K562 (cell line): ENCODE measurements at regions not wholly inside any gene's neighbourhood (a gene's known extent, or its start where the extent isn't known, plus 50 kb on each side); places are given as distances from the start of the nearest gene placed in this dataset.
A peak's percentile ranks its signal among the peaks of the same experiment; 100 is the strongest.

Source experiments
- ATAC-seq: fragments of 200-7000 bp; cut with Tn5 transposase; 3 replicates; pipeline ENCODE4 v1.9.1; 2020; ENCODE audit warnings: moderate library complexity
- BruUV-seq: library from RNA; stranded (reverse); fragments of 400-500 nt; replicated peaks from 2 replicates; lab custom pipeline; 2021; lab: Mats Ljungman, UMichigan
- CTCF ChIA-PET: fragments of 300-600 bp; formaldehyde crosslinking; extraction: SDS; loops from one replicate; lab custom pipeline; 2021; ENCODE audit warnings: low intra/inter-chr PET ratio; lab: Yijun Ruan, JAX
- POLR2A ChIA-PET: fragments of 300-600, 350-650 bp; sonication (Branson Sonifier 250); formaldehyde crosslinking; extraction: SDS; loops from one replicate; lab custom pipeline; 2021; ENCODE audit warnings: antibody characterized with exemption, inconsistent platforms; lab: Yijun Ruan, JAX
- DNase-seq, 4 experiments: peaks; one replicate each; pipeline versions ENCODE4 v3.0.0 to v3.0.0-alpha.2; 2011 to 2018; ENCODE audit warnings: low spot score in 3 of 4, mixed read lengths in 3 of 4; ENCODE audit errors: extremely low read depth in 1 of 4
- FAIRE-seq: peaks from 2 replicates; lab custom pipeline; 2011; peaks lifted over from hg19 to GRCh38; lab: Jason Lieb, UNC
- H2AFZ ChIP-seq: 2 replicates; pipeline ENCODE4 v1.6.0; 2011; ENCODE audit warnings: low read depth, low read length, control low read depth, inconsistent platforms
- H3K27ac ChIP-seq: fragments of 200-600 bp; 3 replicates; pipeline ENCODE4 v1.8.0; 2011; ENCODE audit warnings: low read depth, mild to moderate bottlenecking, control low read depth, inconsistent platforms, low read length, moderate library complexity, mixed read lengths; ENCODE audit errors: extremely low read depth
- H3K27me3 ChIP-seq, 2 experiments: fragments of 300-600 bp in 1 of 2; 2 replicates in 1 of 2; 3 replicates in 1 of 2; pipeline versions ENCODE4 v1.6.0 to v1.8.0; 2011; ENCODE audit warnings: inconsistent platforms in 2 of 2, low read length in 2 of 2, mild to moderate bottlenecking in 1 of 2, mixed read lengths in 1 of 2, moderate library complexity in 1 of 2; ENCODE audit not compliant: control insufficient read depth in 2 of 2, insufficient read depth in 2 of 2
- H3K36me3 ChIP-seq: fragments of 300-600 bp; 3 replicates; pipeline ENCODE4 v1.8.0; 2011; ENCODE audit warnings: mild to moderate bottlenecking, low read length, inconsistent platforms; ENCODE audit not compliant: control insufficient read depth, insufficient read depth
- H3K4me1 ChIP-seq, 2 experiments: fragments of 200-600 bp in 1 of 2; replicated peaks in 1 of 2; 2 replicates in 1 of 2; 3 replicates in 1 of 2; pipeline versions ENCODE4 v1.5.1 to v1.8.0; 2011; ENCODE audit warnings: inconsistent platforms in 2 of 2, low read length in 2 of 2, mild to moderate bottlenecking in 1 of 2, mixed read lengths in 1 of 2, moderate library complexity in 1 of 2; ENCODE audit not compliant: control insufficient read depth in 2 of 2, insufficient read depth in 2 of 2
- H3K4me2 ChIP-seq: 2 replicates; pipeline ENCODE4 v1.6.1; 2011; ENCODE audit warnings: low read length, control low read depth, inconsistent platforms, mixed read lengths; ENCODE audit not compliant: insufficient read depth
- H3K4me3 ChIP-seq: fragments of 200-600 bp; sonication (generic), shearing (Covaris generic); 2 replicates; pipeline ENCODE4 v1.5.1; 2016; ENCODE audit warnings: control low read depth, inconsistent platforms
- H3K79me2 ChIP-seq: fragments of 200-600 bp; 3 replicates; pipeline ENCODE4 v1.8.0; 2011; ENCODE audit warnings: low read length, inconsistent platforms; ENCODE audit not compliant: control insufficient read depth, insufficient read depth
- H3K9ac ChIP-seq, 2 experiments: 2 replicates each; pipeline versions ENCODE4 v1.6.0 to v1.6.1; 2011; ENCODE audit warnings: low read depth in 2 of 2, low read length in 2 of 2, control low read depth in 1 of 2, inconsistent platforms in 1 of 2, mild to moderate bottlenecking in 1 of 2, mixed read lengths in 1 of 2; ENCODE audit not compliant: insufficient read depth in 1 of 2
- H3K9me1 ChIP-seq: one replicate; pipeline ENCODE4 v1.6.0; 2011; ENCODE audit warnings: inconsistent platforms, mild to moderate bottlenecking, low read length, moderate library complexity; ENCODE audit not compliant: control insufficient read depth, insufficient read depth
- H3K9me3 ChIP-seq: replicated peaks from 2 replicates; pipeline ENCODE4 v1.5.1; 2011; ENCODE audit warnings: low read depth, low read length, inconsistent platforms; ENCODE audit not compliant: control insufficient read depth, insufficient read depth
- H4K20me1 ChIP-seq: replicated peaks from 2 replicates; pipeline ENCODE4 v1.6.1; 2011; ENCODE audit warnings: low read length, inconsistent platforms, mixed read lengths; ENCODE audit not compliant: control insufficient read depth, insufficient read depth
- NFIC ChIP-seq: fragments of 450-650 bp; IDR thresholded peaks from 2 replicates; pipeline ENCODE4 v1.6.1; 2017; ENCODE audit warnings: mild to moderate bottlenecking, inconsistent platforms
- WGBS: fragments of 100-300 bp; shearing (Covaris generic); methylation state at CpG from one replicate; pipeline ENCODE4 v1.1.6; 2016; ENCODE audit warnings: low coverage, mixed read lengths; ENCODE audit not compliant: insufficient coverage; ENCODE audit errors: missing lambda C conversion rate; 5-methylcytosine and 5-hydroxymethylcytosine counted together
- in situ Hi-C: fragments of 300-500 bp; cut with MboI; formaldehyde crosslinking; loops from 4 replicates; pipeline ENCODE4 v1.15.0; 2018; ENCODE audit warnings: inconsistent platforms, mixed read lengths
- intact Hi-C: fragments of 100-400 bp; cut with micrococcal nuclease; formaldehyde crosslinking; loops from 2 replicates; pipeline ENCODE4 v1.14.2; 2022
- TF ChIP-seq, protein P1 (sequence below): sonication (generic); formaldehyde crosslinking; IDR thresholded peaks from 2 replicates; pipeline ENCODE4 v1.8.1; 2023; ENCODE audit warnings: mild to moderate bottlenecking, missing genetic modification reagents
- TF ChIP-seq, protein P2 (sequence below): sonication (generic); formaldehyde crosslinking; IDR thresholded peaks from 2 replicates; pipeline ENCODE4 v1.8.1; 2023; ENCODE audit warnings: mild to moderate bottlenecking, missing genetic modification reagents

DNA sequence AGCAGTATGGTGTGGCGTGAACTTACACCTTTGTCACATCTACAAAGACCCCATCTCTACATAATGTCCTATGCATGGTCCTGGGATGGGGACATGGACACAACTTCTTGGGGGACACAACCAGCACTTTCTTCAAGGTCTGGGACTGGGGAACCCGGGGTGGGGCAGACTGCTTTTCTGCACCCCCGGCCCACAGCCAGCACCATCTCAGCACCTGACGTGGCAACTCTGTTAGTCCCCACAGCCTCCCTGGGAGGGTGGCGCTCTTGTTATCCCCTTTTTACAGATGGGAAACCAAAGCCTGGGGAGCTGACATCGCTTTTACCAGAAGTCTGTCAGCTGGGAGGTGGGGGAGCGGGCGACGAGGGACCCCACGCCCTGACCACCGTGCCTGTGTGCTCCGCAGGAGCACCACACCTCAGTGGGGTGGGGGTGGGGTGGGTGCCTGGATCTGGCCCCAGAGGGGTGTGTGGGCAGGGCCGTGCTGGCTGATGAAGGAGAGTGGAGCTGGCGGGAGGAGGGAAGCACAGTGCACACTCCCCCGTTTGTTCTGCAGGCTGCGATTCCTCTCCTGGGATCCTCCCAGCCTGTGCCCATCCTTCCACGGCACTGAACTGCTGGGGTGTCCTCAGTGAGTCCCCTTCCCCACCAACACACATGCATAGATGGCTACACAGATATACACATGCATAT is 115.4 kb upstream of the GSE1 start:
- in situ Hi-C loops (no loop called here), intact Hi-C loops (no loop called here)
- Histone ChIP-seq H3K9ac (no peak overlapping the region), H3K27ac (no peak overlapping the region), H2AFZ (no peak overlapping the region), H3K79me2 (peaks cover 10% of the 10 kb centered on the region), H3K9me1 (no peaks in the 10 kb centered on the region), H3K4me2 (no peak overlapping the region), H3K9me3 (no peaks in the 10 kb centered on the region), H3K4me1 (peaks cover 0 to 42% of the 10 kb centered on the region in 2 experiments; a peak in 2 of 5 replicates), H3K27me3 (no peaks in the 10 kb centered on the region), H4K20me1 (no peaks in the 10 kb centered on the region; the same call in 1 of the 2 replicates), H3K36me3 (peaks cover 5% of the 10 kb centered on the region; the same call in 2 of the 3 replicates), H3K4me3 (no peak overlapping the region)
- 62% methylated on average over 17 of the region's 17 CpGs for WGBS
- TF ChIP-seq NFIC: peak; percentile 57
- TF ChIP-seq, protein P1, sequence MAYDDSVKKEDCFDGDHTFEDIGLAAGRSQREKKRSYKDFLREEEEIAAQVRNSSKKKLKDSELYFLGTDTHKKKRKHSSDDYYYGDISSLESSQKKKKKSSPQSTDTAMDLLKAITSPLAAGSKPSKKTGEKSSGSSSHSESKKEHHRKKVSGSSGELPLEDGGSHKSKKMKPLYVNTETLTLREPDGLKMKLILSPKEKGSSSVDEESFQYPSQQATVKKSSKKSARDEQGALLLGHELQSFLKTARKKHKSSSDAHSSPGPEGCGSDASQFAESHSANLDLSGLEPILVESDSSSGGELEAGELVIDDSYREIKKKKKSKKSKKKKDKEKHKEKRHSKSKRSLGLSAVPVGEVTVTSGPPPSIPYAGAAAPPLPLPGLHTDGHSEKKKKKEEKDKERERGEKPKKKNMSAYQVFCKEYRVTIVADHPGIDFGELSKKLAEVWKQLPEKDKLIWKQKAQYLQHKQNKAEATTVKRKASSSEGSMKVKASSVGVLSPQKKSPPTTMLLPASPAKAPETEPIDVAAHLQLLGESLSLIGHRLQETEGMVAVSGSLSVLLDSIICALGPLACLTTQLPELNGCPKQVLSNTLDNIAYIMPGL (CRISPR knock-in tag): no peak
- TF ChIP-seq, protein P2, sequence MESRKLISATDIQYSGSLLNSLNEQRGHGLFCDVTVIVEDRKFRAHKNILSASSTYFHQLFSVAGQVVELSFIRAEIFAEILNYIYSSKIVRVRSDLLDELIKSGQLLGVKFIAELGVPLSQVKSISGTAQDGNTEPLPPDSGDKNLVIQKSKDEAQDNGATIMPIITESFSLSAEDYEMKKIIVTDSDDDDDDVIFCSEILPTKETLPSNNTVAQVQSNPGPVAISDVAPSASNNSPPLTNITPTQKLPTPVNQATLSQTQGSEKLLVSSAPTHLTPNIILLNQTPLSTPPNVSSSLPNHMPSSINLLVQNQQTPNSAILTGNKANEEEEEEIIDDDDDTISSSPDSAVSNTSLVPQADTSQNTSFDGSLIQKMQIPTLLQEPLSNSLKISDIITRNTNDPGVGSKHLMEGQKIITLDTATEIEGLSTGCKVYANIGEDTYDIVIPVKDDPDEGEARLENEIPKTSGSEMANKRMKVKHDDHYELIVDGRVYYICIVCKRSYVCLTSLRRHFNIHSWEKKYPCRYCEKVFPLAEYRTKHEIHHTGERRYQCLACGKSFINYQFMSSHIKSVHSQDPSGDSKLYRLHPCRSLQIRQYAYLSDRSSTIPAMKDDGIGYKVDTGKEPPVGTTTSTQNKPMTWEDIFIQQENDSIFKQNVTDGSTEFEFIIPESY (CRISPR knock-in tag): 0 out of 2 replicates have a peak, but pooled peaks have one; percentile 22
- BruUV-seq: no TSS peak
- ChIA-PET POLR2A (no interaction called here), CTCF (no interaction called here)
- DNase-seq: peak in 1 of 4 experiments; percentile 44
- peak; percentile 52 for FAIRE-seq
- ATAC-seq: no peak
